WTC11 (cell line): ENCODE measurements at regions not wholly inside any gene's neighbourhood (a gene's known extent, or its start where the extent isn't known, plus 50 kb on each side); places are given as distances from the start of the nearest gene placed in this dataset.

Source experiments
- ATAC-seq: fragments of 200-7000 bp; cut with Tn5 transposase; 2 replicates; pipeline ENCODE4 v1.10.0; 2021; ENCODE audit warnings: mild to moderate bottlenecking, moderate library complexity
- CTCF ChIA-PET: fragments of 300-600 bp; sonication (Branson Sonifier 250); formaldehyde crosslinking; loops from one replicate; lab custom pipeline; 2021; ENCODE audit warnings: antibody characterized with exemption; lab: Charles Lee
- POLR2A ChIA-PET: fragments of 350-600 bp; sonication (Branson Sonifier 250); formaldehyde crosslinking; loops from one replicate; lab custom pipeline; 2021; ENCODE audit warnings: antibody characterized with exemption; lab: Charles Lee
- DNase-seq: peaks from one replicate; pipeline ENCODE4 v3.0.0; 2021; ENCODE audit warnings: low spot score
- H3K27ac Mint-ChIP-seq: 2 replicates; pipeline ENCODE4 v1.8.0; 2021; ENCODE audit warnings: mixed read lengths
- H3K27me3 Mint-ChIP-seq: 2 replicates; pipeline ENCODE4 v1.8.0; 2021; ENCODE audit warnings: low read depth, mild to moderate bottlenecking, moderate library complexity, mixed read lengths
- H3K36me3 Mint-ChIP-seq: 2 replicates; pipeline ENCODE4 v1.8.0; 2021; ENCODE audit warnings: mixed read lengths
- H3K4me1 Mint-ChIP-seq: 2 replicates; pipeline ENCODE4 v1.8.0; 2022; ENCODE audit warnings: mixed read lengths
- H3K4me3 Mint-ChIP-seq: 2 replicates; pipeline ENCODE4 v1.8.0; 2021; ENCODE audit warnings: mild to moderate bottlenecking, moderate library complexity, mixed read lengths
- H3K9me3 Mint-ChIP-seq: 2 replicates; pipeline ENCODE4 v1.8.0; 2021; ENCODE audit warnings: mixed read lengths
- FOXK1 ChIP-seq: sonication (generic); formaldehyde crosslinking; IDR thresholded peaks from 2 replicates; pipeline ENCODE4 v1.8.0; 2022; ENCODE audit warnings: mild to moderate bottlenecking, moderate library complexity, missing genetic modification reagents
- NFATC4 ChIP-seq: fragments of 250-450 bp; sonication (Bioruptor Pico); IDR thresholded peaks from 2 replicates; pipeline ENCODE4 v1.9.0; 2021; ENCODE audit warnings: mild to moderate bottlenecking
- NFYB ChIP-seq: sonication (generic); formaldehyde crosslinking; conservative IDR thresholded peaks from 2 replicates; pipeline ENCODE4 v1.8.0; 2022; ENCODE audit warnings: low read depth, missing genetic modification reagents
- ZNF138 ChIP-seq: sonication (generic); formaldehyde crosslinking; conservative IDR thresholded peaks from 2 replicates; pipeline ENCODE4 v1.8.1; 2022; ENCODE audit warnings: mild to moderate bottlenecking, moderate library complexity, missing genetic modification reagents
- ZNF317 ChIP-seq: sonication (generic); formaldehyde crosslinking; IDR thresholded peaks from 2 replicates; pipeline ENCODE4 v1.8.1; 2023; ENCODE audit warnings: low read depth, mild to moderate bottlenecking, moderate library complexity, missing genetic modification reagents, borderline replicate concordance
- TF ChIP-seq, protein P1 (sequence below): sonication (generic); formaldehyde crosslinking; IDR thresholded peaks from 2 replicates; pipeline ENCODE4 v1.8.1; 2023; ENCODE audit warnings: mild to moderate bottlenecking, missing genetic modification reagents, moderate library complexity
- TF ChIP-seq, protein P2 (sequence below): sonication (generic); formaldehyde crosslinking; IDR thresholded peaks from 2 replicates; pipeline ENCODE4 v1.8.0; 2022; ENCODE audit warnings: mild to moderate bottlenecking, missing genetic modification reagents
- TF ChIP-seq, protein P3 (sequence below): fragments of 200-600 bp; IDR thresholded peaks from 2 replicates; pipeline ENCODE4 v1.8.0; 2022; ENCODE audit warnings: antibody characterized with exemption
- TF ChIP-seq, protein P4 (sequence below): fragments of 250-450 bp; sonication (Bioruptor Pico); conservative IDR thresholded peaks from 2 replicates; pipeline ENCODE4 v1.9.0; 2021; ENCODE audit warnings: mild to moderate bottlenecking
- TF ChIP-seq, protein P5 (sequence below): sonication (generic); formaldehyde crosslinking; IDR thresholded peaks from 2 replicates; pipeline ENCODE4 v1.8.1; 2023; ENCODE audit warnings: mild to moderate bottlenecking, moderate library complexity, missing genetic modification reagents
- TF ChIP-seq, protein P6 (sequence below): fragments of 250-450 bp; sonication (Bioruptor Pico); IDR thresholded peaks from 2 replicates; pipeline ENCODE4 v1.9.0; 2021; ENCODE audit warnings: mild to moderate bottlenecking
- TF ChIP-seq, protein P7 (sequence below): sonication (generic); formaldehyde crosslinking; IDR thresholded peaks from 2 replicates; pipeline ENCODE4 v1.8.1; 2022; ENCODE audit warnings: low read depth, mild to moderate bottlenecking, moderate library complexity, missing genetic modification reagents, borderline replicate concordance
- TF ChIP-seq, protein P8 (sequence below): sonication (generic); formaldehyde crosslinking; IDR thresholded peaks from 2 replicates; pipeline ENCODE4 v1.8.1; 2023; ENCODE audit warnings: mild to moderate bottlenecking, missing genetic modification reagents, moderate library complexity

DNA sequence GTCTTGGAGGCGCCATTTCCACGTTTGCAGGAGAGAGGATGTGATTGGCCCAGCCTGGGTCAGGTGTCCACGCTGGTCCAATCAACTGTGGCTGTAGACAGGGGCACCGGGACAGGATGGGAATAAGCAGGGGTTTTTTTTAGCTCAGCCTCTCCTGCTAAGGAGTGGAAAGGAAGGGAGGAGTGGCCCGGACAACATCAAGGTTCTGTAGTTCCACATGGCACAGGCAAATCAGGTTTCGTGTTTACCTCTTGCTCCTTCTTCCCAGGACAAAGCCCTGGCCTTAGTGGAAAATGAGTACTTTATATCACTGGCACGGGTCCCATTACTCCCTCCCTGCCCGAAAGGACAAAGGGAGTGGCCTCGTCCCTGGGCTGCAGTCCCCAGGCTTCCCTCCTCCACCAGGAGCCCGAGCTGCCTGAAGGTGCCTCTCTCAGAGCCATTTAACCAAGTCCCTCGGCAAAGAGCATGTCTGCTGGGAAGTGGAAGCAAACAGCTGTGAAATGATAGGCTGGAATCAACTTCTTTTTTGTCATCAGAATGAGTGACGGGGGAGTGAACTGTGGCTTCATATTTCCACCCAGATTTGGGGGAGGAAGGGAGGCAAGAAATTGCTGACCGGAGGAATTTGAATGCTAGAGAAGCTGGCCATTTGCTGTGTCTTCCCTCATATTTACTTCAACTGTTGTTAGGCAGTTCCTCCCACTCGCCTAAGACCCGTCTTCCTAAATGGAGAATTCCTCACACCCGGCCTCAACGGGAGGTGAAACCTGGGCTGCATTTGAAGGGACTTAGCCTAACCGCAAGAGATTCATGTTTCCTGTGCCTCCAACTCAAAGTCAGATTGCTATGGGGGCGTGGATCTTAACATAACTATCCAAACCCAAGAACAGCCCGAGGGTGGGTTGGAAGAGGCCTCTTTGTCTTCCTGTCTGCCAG lies 84.9 kb upstream of the SLC44A3 start:
- Mint-ChIP-seq H3K27me3 (no peaks in the 10 kb centered on the region), H3K36me3 (no peaks in the 10 kb centered on the region), H3K4me1 (peaks cover 41% of the 10 kb centered on the region), H3K9me3 (peaks cover 13% of the 10 kb centered on the region; the same call in 1 of the 2 replicates), H3K27ac (peak overlapping the region; percentile 83), H3K4me3 (peak overlapping the region; percentile 8; the same call in 1 of the 2 replicates)
- ChIA-PET POLR2A (no interaction called here), CTCF (interaction anchor here (1.1 kb wide), 1 partner anchor 67 kb away, joined by 3 read pairs; no protein-coding TSS in a partner anchor)
- DNase-seq = peak; percentile 33
- peak; percentile 80 for ATAC-seq
- peak; percentile 46 for TF ChIP-seq NFYB (CRISPR knock-in tag)
- TF ChIP-seq, protein P1, sequence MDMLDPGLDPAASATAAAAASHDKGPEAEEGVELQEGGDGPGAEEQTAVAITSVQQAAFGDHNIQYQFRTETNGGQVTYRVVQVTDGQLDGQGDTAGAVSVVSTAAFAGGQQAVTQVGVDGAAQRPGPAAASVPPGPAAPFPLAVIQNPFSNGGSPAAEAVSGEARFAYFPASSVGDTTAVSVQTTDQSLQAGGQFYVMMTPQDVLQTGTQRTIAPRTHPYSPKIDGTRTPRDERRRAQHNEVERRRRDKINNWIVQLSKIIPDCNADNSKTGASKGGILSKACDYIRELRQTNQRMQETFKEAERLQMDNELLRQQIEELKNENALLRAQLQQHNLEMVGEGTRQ (CRISPR knock-in tag) = peak; percentile 79
- TF ChIP-seq, protein P2, sequence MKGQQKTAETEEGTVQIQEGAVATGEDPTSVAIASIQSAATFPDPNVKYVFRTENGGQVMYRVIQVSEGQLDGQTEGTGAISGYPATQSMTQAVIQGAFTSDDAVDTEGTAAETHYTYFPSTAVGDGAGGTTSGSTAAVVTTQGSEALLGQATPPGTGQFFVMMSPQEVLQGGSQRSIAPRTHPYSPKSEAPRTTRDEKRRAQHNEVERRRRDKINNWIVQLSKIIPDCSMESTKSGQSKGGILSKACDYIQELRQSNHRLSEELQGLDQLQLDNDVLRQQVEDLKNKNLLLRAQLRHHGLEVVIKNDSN (CRISPR knock-in tag) = peak; percentile 60
- TF ChIP-seq FOXK1 = no peak

DNA sequence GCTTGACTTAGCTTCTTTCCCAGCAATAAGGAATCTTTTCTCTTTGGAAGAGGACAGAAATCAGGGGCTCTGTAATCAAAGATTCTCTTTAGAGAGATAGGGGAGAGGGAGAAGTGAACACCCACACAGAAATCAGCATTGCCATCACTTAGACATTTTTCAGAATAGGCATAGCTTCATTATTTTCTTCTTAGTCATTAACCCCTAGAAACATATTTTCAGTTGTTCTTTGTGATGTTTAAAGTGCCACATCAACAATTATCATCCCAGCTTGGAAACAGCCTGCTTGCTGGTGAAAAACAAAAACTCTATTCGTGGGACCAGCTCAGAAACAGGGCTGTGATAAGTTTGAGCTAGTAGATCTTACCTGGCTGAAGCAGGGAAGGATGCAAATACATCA lies 88.3 kb upstream of the SLC44A3 start:
- POLR2A ChIA-PET = no interaction called here
- Mint-ChIP-seq H3K36me3 (no peaks in the 10 kb centered on the region), H3K27me3 (no peaks in the 10 kb centered on the region), H3K9me3 (peaks cover 19% of the 10 kb centered on the region), H3K4me3 (no peak overlapping the region), H3K4me1 (peaks cover 38% of the 10 kb centered on the region), H3K27ac (no peak overlapping the region)
- TF ChIP-seq, protein P3, sequence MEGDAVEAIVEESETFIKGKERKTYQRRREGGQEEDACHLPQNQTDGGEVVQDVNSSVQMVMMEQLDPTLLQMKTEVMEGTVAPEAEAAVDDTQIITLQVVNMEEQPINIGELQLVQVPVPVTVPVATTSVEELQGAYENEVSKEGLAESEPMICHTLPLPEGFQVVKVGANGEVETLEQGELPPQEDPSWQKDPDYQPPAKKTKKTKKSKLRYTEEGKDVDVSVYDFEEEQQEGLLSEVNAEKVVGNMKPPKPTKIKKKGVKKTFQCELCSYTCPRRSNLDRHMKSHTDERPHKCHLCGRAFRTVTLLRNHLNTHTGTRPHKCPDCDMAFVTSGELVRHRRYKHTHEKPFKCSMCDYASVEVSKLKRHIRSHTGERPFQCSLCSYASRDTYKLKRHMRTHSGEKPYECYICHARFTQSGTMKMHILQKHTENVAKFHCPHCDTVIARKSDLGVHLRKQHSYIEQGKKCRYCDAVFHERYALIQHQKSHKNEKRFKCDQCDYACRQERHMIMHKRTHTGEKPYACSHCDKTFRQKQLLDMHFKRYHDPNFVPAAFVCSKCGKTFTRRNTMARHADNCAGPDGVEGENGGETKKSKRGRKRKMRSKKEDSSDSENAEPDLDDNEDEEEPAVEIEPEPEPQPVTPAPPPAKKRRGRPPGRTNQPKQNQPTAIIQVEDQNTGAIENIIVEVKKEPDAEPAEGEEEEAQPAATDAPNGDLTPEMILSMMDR = no peak
- TF ChIP-seq, protein P4, sequence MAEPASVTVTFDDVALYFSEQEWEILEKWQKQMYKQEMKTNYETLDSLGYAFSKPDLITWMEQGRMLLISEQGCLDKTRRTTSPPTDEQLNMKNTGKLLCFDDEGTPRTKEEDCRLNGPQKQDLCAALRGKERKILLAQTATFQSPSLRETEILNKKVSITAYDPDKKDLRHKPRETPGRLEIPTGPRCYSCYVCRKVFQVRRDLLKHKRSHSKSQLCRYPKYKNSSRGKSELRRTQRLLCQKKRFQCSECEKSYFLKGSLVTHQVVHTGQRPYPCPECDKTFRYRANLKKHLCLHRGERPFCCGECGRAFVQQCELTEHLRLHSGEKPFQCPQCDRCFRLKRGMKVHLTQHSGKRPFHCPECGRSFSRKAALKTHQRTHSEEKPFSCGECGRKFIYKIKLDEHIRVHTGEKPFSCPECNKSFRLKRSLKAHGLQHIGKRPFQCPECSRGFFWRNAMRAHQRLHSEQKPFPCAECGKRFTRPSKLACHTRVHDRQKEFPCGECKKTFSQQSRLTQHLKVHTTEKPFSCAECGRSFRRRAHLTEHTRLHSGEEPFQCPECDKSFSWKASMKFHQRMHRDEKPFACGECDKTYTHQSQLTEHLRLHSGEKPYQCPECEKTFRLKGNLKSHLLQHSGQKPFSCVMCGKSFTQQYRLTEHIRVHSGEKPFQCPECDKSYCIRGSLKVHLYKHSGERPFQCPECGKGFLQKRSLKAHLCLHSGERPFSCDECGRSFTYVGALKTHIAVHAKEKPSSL (CRISPR knock-in tag) = no peak
- TF ChIP-seq, protein P5, sequence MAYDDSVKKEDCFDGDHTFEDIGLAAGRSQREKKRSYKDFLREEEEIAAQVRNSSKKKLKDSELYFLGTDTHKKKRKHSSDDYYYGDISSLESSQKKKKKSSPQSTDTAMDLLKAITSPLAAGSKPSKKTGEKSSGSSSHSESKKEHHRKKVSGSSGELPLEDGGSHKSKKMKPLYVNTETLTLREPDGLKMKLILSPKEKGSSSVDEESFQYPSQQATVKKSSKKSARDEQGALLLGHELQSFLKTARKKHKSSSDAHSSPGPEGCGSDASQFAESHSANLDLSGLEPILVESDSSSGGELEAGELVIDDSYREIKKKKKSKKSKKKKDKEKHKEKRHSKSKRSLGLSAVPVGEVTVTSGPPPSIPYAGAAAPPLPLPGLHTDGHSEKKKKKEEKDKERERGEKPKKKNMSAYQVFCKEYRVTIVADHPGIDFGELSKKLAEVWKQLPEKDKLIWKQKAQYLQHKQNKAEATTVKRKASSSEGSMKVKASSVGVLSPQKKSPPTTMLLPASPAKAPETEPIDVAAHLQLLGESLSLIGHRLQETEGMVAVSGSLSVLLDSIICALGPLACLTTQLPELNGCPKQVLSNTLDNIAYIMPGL = no peak
- TF ChIP-seq, protein P6, sequence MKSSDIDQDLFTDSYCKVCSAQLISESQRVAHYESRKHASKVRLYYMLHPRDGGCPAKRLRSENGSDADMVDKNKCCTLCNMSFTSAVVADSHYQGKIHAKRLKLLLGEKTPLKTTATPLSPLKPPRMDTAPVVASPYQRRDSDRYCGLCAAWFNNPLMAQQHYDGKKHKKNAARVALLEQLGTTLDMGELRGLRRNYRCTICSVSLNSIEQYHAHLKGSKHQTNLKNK (CRISPR knock-in tag) = no peak
- TF ChIP-seq, protein P7, sequence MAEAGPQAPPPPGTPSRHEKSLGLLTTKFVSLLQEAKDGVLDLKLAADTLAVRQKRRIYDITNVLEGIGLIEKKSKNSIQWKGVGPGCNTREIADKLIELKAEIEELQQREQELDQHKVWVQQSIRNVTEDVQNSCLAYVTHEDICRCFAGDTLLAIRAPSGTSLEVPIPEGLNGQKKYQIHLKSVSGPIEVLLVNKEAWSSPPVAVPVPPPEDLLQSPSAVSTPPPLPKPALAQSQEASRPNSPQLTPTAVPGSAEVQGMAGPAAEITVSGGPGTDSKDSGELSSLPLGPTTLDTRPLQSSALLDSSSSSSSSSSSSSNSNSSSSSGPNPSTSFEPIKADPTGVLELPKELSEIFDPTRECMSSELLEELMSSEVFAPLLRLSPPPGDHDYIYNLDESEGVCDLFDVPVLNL (CRISPR knock-in tag) = no peak
- TF ChIP-seq, protein P8, sequence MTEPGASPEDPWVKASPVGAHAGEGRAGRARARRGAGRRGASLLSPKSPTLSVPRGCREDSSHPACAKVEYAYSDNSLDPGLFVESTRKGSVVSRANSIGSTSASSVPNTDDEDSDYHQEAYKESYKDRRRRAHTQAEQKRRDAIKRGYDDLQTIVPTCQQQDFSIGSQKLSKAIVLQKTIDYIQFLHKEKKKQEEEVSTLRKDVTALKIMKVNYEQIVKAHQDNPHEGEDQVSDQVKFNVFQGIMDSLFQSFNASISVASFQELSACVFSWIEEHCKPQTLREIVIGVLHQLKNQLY = no peak
- TF ChIP-seq ZNF317 (no peak), ZNF138 (no peak), NFATC4 (CRISPR knock-in tag) (no peak)
- CTCF ChIA-PET = no interaction called here
- DNase-seq (no peak), ATAC-seq (no peak)
